HL-60 (cell line): ENCODE measurements at regions not wholly inside any gene's neighbourhood (a gene's known extent, or its start where the extent isn't known, plus 50 kb on each side); places are given as distances from the start of the nearest gene placed in this dataset.

Experiments
- CTCF ChIP-seq: IDR thresholded peaks from one replicate; pipeline ENCODE4 v1.5.1; 2011; ENCODE audit warnings: low read length, control low read depth, inconsistent platforms; ENCODE audit not compliant: insufficient read depth
- POLR2AphosphoS5 ChIP-seq: IDR thresholded peaks from 2 replicates; pipeline ENCODE4 v1.6.1; 2012; ENCODE audit warnings: low read depth
- REST ChIP-seq: IDR thresholded peaks from 2 replicates; pipeline ENCODE4 v1.6.1; 2012; ENCODE audit warnings: low read depth; ENCODE audit not compliant: insufficient replicate concordance
- SPI1 ChIP-seq: IDR thresholded peaks from 2 replicates; pipeline ENCODE4 v1.6.1; 2012; ENCODE audit warnings: low read depth, mild to moderate bottlenecking, borderline replicate concordance

- no peak for TF ChIP-seq CTCF
- TF ChIP-seq POLR2AphosphoS5, result no peak
- TF ChIP-seq REST, result no peak
- TF ChIP-seq SPI1, result no peak
Observed at GRCh38 chr18:46301081-46301480, 196.9 kb downstream of the HAUS1 start.
